NCI-H524 (cell line): ENCODE measurements at regions not wholly inside any gene's neighbourhood (a gene's known extent, or its start where the extent isn't known, plus 50 kb on each side); places are given as distances from the start of the nearest gene placed in this dataset.

ENCODE experiments used
- DNase-seq, 2 experiments: peaks; one replicate each; lab custom pipeline; 2025; lab: John Stamatoyannopoulos, UW

DNA sequence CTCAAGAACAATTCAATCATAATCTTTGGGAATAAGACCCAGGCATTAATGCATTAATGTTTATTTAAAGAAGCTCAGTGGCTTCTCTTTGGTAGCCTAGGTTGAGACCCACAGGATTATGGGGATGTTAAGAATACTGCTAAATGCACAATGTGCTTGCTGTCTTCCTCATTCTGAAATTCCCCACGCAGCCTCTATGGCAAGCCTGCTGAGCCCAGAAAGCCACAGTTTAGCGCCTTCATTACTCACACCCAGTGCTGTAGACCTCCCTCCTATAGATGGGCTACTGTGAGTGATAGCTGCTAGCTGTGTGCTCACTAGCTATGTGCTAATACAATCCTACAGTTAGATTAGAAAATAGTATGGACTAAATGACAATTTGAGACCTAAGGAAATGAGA is 90.6 kb downstream of the TNFSF13B start:
- DNase-seq: no peak

DNA sequence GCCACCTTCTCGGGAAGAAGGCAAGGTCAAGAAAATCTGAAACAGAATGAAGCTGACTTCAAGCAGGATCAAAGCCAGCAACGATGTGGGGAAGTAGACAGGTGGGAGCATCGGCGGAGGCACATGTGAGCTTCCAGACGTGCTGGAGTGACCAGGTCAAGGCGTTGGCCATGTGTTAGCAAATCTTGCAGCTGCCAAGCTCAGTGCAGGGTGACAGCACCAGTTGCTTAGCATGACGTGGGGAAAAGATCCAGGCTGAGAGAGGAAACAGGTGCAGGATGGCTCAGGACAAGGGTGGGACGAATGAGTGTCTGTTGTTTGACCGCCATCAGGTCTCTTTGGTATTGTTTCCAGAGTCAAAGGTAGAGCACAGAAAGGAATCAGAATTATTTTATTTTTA is 92.3 kb downstream of the TNFSF13B start:
- peak in 1 of 2 experiments; percentile 10 for DNase-seq

DNA sequence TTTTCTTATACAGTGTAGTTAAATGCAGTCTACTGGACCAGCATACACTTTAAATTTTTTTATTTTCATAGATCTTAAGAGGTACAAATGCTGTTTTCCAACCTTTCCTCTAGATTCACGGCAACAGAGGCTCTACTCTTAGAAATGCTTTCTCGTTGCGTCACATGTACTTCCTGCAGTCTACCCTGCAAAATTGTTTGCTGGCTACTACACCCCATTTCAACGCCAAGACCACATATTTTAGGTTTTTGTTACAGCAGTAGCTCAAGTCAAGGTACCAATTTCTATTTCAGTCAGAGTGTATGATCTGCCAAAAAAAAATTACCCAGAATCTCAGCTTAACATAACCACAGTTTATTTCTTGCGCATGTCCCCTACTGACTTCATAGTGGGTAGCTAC is 94.1 kb downstream of the TNFSF13B start:
- no peak for DNase-seq

DNA sequence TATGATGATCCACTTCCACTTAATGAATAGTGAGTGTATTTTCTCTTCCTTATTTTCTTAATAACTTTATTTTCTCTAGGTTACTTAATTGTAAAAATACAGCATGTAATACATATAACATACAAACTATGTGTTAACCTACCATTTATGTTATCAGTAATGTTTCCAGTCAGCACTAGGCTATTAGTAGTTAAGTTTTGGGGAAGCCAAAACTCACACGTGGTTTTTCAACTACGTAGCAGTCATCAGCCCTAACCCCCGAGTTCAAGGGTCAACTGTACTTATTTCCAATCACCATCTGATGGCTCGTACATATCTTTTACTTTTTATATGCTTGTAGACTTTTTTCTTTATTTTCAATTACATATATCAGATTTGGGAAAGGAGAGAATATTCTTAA is 95.7 kb downstream of the TNFSF13B start:
- DNase-seq: no peak

DNA sequence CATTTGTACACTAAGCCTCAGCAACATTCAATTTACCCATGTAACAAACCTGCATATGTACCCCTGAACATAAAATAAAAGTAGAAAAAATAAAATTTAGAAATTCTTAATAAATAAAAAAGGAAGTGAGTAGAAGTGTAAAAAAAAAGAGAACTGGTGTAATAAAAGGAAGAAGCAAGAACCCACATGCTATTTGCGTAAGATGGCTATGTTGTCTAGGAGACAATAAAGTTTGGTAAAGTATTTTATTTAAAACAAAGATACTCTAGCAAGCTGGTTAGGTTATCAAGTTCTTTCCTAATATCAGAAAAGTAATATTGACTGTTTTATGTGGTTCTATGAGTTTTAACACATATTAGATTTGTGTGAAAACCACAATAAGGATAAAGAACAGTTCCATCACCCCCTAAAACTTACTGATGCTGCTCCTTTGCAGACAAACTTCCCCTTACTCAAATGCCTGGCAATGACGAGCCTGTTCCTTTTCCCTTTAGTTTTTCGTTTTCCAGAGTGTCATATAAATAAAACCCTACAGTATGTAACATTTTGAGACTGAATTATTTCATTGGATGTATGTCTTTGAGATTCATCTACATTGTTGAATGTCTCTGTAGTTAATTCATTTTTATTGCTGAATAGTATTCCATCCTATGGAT is 98.9 kb downstream of the TNFSF13B start:
- DNase-seq: no peak

DNA sequence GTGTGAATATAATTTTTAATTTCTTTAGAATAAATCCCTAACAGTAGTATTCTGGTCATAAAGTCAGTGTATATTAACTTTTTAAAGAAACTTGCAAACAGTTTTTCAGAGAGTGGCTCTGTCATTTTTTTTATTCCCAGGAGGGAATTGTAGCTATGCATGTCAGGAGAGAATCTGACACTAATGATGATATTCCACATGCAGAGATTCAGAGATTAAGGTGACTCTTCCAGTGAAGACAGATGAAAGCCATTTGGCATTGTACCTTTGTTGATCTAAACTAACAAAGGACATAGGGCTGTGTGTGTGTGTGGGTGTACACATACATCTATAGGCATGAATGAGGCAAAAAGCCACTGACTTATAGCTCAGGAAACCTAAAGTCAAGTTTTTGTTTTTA is 99.9 kb downstream of the TNFSF13B start:
- no peak for DNase-seq

DNA sequence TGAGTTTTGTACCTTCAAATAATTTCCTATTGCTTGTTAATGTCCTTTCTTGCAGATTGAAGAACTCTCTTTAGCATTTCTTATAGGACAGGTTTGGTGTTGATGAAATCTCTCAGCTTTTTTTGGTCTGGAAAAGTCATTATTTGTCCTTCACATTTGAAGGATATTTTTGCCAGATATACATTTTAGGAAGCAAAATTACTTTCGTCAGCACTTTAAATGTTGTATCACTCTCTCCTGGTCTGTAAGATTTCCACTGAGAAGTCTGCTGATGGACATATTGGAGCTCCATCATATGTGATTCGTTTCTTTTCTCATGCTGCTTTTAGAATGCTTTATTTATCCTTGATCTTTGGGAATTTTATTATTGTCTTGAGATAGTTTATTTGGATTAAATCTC is 105.5 kb downstream of the TNFSF13B start:
- no peak for DNase-seq

DNA sequence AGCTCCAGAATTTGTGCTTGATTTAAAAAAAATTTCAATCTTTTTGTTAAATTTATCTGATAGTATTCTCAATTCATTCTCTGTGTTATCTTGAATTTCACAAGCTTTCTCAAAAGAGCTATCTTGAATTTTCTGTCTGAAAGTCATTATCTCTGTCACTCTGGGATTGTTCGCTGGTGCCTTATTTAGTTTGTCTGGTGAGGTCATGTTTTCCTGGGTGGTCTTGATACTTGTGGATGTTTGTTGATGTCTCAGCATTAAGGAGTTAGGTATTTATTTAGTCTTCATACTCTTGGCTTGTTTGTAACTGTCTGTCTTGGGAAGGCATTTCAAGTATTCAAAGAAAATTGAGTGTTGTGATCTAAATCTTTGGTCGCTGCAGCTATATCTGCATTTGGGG is 106.3 kb downstream of the TNFSF13B start:
- no peak for DNase-seq

DNA sequence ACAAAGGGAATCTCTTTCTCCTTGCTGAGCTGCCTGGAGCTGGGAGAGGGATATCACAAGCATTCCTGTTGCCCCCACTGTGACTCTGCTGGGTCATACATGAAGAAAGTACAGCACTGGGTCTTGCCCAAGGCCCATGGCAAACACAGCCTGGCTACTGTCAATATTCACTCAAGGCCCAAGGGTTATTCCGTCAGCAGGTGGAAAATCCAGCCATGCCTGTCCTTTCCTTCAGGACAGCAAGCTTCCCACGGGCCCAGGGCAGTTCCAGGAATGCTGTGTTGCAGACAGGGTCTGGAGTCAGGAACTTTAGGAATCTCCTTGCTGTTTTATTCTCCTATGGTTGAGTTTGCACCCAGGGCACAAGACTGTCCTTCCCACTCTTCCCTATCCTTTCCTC is 106.8 kb downstream of the TNFSF13B start:
- no peak for DNase-seq

DNA sequence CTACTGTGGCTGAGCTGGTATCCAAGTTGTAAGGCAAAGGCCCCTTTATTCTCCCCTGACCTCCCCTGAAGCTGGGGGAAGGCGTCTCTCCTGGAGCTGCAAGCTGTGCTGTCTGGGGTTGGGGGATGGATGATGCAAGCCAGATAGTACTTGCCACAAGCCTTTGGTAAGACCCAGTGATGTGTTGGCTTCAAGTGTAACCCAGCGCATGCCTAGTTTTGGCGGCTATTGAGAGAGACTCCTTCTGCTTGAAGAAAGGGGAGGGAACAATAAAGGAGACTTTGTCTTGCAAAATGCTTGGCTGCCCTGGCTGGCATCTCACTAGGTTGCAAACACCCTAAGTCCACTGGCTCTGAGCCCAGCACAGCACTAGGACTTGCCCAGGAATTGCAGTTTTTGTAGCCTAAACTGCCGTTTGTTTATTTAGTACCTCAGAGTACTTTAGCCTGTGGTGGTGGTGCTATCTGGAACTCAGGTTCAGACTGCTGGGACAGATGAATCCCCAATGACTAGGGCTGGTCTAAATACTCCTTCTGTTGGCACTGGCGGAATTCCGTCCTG is 108.2 kb downstream of the TNFSF13B start:
- DNase-seq: no peak

DNA sequence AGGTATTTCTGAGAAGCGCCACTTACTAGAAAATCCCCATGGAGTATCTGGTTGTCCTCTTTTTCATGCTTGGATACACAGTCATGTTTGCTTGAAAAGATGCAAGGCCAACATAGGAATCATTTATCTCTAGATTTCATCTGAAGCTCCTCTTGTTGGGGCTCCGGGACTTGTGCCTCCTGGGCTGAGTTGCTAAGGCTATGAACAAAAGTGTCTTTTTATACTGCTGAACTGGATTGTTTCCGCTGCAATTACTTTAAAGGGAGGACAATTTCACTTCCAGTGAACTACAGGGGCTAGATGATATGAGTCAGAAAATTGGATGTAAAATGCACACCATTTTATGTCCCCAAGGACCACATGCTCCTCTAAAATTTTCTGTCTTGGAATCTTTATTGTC is 114.1 kb downstream of the TNFSF13B start:
- no peak for DNase-seq

DNA sequence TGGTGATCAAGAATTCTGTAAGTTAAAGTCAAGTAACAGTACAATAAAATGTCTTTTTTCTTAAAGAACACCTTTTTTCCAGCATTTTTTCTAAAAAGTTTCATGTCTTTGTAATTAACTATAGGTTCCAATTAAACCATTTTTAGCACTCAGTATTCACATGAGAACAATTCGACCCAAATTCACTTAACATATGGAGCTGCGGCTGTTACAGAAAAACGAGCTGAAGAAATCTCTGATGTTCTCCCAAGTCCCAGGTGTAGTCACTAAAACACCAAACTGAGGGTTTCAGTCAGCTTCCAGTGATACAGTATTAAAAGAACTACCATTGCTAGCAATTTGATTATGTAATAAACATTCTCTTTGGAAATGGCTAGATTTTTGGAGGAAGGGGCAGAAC is 117.6 kb downstream of the TNFSF13B start:
- DNase-seq: no peak

DNA sequence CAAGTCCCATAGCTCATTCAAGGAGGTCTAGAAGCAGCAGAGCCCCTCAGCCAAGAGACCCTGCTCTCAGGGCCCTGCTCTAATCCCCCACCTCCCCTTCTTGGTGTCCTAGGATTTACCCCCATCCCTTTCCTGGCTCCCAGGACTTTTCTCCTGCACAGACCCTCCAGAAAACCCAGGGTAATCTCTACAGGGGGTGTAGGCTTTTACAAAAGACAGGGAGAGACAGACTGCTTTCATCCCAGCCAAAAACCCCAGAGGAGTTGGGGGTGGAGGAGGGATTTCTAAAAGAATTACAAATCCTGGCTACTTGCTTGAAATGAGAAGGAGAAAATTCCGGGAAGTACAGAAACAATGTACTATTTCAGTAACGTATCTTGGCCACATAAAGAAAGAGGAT is 133.3 kb downstream of the TNFSF13B start:
- DNase-seq: no peak

DNA sequence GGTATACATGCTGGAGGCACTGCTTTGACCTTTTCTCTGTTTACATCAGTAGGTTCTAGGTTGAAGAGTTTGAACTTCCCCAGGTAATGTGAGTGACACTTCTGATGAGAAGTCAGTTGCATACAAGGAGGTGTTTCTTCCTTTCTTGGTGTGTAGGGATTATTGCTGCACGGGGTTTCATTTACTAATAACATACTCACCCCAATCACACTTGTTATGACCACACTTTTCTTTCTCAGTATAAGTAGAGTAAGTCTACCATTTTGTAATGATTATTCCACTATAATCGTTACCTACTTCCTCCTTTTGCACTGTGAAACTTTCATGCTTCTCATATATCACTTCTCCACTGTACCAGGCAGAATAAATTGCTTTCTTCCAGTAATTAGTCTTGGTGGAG is 138.0 kb downstream of the TNFSF13B start:
- no peak for DNase-seq

DNA sequence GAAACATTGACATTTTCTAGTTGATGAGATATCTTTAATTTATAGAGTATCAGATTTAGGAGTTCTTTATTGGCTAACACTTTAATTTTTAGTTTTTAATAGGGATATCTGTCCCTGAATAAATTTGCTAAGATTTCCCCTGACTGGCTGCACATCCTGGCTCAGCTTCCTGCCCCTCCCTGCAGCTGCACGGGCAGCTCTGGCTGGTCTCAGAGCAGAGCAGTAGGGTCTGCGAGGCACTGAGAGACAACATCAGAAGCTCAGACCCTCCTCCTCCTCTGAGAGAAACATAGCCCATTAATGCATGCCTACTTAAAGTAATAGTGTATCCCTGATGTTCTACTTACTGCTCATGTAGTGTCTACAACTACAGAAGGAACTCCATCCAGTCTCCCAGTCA is 139.2 kb downstream of the TNFSF13B start:
- no peak for DNase-seq

DNA sequence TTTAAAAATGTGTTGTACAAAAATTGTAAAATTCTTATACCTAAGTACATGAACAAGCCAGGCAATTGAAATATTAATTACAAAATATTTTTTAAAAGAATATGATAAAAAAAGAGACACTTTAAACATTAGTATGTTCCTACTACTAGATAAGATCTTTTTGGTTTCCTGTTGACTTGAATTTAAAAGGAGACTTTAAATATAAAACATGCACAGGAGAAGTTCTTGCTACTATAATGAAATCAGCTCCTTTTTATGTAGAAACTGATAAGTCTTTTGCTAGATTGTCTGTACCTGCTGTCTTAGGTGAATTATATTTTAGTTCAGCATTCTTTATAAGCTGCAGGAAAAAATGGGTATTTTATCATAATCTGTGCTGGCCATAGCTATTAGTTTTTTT is 140.2 kb downstream of the TNFSF13B start:
- no peak for DNase-seq

DNA sequence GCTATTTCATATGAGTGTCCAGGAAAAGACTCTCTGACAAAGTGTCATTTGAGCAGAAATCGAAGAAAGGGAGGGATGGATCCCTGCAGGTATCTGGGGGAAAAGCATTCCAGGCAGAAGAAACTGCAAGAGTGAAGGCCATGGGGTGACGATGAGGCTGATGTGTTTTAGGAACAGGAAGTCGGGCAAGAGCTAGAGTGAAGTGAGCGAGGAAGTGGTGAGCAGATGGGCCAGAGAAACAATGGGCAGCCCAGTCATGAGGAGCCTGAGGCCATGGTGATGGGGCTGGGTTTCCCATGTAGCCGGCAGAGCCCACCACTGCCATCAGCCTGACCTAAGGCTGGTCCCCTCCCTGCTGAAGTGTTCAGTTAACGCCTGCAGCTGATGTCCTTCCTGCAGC is 150.2 kb downstream of the TNFSF13B start:
- DNase-seq: no peak

DNA sequence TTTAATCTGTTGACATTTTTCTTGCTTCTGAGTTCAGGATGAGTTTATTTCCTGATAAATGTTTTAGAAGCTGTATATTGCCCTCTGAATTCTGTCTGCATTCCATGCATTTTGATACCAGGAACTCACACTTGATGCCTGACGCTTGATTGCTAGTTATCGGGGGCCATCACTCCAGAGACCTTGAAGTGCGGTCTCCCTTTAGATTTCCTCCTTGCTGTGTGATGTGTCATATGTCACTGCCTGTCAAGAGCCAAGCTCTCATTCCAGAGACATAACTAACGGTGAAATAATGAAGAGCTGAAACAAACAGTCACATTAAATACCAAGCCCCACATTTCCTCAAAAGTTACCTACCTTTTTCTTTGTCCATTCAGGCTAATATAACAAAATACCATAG is 155.5 kb downstream of the TNFSF13B start:
- no peak for DNase-seq

DNA sequence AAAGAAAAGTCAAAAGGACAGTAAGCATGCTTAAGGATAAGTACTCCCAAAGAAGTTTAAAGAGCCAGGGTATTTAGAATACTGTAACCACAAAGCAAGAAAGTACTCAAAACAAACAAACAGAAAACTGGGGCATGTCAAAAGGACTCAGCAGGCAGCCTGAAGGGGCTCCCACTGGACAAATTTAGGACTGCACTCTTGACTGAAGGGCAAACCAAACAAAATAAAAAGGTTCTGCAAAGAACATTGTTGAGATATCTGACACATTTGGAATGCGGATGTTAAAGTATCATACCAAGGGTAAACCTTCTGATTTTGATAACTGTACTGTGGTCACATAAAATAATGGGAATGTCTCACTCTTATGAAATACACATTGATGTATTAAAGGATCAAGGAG is 157.4 kb downstream of the TNFSF13B start:
- no peak for DNase-seq

DNA sequence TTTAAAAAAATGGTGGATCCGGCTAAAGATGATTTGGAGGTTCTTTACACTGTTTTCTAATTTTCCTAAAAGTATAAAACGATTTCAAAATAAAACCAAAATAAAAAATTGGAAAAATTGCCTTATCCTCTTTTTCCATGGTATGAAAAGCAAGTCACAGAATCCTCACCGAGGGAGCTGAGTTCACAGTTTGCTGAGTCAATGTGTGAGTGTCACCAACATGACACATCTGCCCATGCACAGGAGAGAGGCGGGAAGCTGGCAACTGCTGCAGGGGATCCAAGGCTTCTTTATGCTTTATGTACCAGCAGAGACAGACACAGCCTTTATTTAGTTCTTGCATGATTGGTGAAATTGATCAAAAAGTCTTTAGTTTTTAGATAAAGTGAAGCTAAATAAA is 157.8 kb downstream of the TNFSF13B start:
- DNase-seq: no peak

DNA sequence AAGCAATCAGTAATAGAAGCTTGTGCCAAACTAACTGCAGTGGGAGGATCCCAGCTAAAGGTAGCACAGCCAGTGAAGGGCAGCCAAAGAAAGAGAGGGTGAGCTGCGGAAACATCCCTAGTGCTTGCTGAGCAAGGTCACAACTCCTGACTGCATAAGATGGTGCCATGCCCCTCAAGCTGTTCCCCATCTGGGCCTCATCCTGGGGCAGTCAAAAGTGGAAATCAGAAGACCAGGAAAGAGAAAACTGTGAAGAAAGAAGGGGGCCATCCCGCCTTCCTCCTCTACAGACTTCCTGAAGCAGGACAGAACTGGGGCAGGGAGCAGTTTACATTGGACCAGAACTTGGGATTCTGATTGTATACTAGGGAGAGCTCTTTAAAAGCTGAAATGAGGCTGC is 159.2 kb downstream of the TNFSF13B start:
- DNase-seq: no peak

DNA sequence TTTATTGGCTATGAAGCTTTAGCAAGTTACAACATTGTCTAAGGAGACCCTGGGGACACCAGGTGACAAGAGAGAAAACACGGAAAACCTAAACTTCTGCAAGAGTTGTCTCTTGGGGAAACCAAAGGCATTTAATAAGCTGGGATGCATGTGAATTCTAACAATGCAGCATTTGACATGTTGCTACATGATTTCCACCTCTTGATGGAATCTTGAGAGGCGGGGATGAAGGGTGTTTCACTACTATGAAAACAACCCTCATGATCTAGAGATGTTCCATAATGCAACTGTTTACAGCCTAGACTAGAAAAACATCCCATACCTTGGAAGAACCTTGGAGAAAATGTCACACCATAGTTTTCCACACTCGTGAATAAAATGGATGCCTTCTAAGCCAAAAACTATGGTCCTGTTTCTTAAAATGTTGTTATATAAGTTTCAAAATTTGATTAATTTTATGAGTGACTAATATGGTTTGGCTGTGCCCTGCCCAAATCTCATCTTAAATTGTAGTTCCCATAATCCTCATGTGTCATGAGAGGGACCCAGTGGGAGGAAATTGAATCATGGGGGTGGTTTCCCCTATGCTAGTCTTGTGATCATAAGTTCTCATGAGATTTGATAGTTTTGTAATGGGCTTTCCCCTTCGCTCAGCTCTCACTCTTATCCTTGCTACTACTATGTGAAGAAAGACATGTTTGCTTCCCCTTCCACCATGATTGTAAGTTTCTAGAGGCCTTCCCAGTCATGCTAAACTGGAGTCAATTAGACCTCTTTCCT is 164.6 kb downstream of the TNFSF13B start:
- no peak for DNase-seq

DNA sequence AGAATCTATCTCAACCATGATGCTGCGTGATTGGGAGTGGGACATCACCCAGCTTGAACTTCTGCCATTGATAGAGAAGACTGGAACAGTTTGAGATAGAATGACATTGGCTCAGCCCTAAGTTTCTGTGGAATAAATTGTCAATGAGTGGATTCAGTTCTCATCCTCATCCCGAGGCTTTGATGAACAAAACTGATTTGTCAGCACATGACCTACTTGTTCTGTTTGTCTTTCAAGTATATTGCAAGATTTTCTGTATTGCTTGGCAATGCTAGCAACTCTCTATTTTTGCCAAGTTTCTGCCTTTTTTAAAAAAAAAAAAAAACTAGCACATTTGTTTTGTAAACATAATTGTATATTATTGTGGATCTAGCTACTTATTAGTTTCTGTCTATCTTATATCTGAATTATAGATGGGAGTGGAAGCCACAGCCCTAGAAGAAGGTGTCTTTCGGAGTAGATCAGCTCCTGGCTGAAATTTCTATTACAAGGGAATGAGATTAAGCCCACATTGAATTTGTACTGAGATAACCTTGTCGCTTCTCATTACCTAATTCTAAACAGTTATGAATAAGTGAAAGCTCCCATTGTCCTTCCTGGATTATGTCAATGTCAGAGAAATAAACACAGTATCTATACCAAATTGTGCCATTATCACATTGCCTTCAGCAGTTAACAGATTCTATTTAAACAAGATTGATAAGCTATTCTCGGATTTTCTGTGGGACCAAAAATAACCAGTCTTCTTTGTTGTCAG is 166.1 kb downstream of the TNFSF13B start:
- DNase-seq: no peak
